ENCODE measurements at regions not wholly inside any gene's neighbourhood (a gene's known extent, or its start where the extent isn't known, plus 50 kb on each side); places are given as distances from the start of the nearest gene placed in this dataset.

DNA sequence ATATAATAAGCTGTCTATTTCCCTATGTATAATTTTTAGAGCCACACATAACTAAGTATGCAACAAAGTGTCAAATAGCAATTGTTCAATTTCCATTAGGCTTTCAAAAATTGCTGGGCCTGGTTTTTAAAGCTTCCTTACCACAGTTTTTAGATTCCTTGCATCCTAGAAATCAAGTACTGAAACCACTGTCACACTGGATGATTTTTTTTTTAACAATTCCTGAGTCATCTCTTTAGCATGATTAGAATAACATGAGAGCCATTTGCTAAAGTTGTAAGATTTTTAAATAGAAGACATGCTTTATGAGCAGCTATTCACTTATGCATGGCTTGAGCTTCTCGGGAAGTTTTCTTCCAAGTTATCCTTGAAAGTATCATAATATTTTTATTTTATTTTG, 319.5 kb upstream of the NXPH2 start:
- DNase-seq, result no peak

DNA sequence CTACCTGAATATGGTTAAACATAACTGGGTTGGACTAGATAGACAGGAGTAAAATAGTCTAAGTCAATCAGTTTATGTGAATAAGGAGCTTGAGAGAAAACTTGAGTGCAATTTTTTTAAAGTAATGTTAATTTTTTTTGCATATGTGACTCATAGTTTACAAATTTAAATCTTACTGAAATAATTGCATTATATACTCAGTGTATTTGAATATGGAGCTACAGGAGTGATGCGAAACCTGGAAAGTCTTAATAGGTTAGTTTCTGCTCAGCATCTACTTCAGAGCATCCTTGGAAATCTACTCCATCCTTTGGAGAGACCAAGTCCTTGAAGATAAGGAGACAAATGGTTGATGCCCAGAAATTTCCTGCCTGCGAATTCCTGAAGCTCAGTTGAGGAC, 318.8 kb upstream of the NXPH2 start:
- no peak for DNase-seq

DNA sequence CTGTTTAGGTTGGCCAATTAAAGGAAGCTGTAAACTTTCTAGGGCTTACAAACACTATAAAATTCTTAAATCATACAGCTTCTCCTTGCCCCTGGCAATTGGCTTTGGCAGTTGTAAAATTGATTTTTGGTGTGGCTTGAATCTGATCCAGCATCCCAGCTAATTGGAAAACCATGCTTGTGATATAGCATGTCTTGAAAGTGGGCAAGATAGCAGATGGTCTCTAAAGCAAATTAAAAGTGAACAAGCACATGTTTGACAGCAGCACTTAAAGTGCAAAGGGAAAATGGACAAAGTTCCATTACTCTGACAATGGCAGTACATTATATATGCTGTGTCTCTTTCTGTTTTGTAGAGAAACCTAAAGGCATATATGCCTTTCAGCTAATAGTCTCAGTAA, 302.9 kb upstream of the NXPH2 start:
- no peak for DNase-seq

DNA sequence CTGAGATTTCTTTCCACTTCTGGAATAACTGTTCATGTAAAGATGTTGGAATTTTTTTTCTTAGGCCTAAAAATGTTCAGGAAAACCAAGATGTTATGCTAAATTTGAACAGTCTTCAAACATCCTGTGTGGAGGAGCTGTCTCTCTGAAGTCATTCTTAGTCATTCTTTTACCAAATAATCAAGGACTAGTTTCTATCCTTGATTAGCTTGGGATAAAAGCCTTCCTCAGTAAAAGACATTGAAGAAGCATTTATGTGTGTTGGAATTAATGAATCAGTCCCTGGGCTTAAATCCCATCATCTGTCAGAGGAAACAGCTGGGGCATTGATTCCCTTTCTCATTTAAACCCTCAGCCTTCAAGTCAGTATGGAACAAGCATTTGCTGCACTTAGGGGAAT, 300.1 kb upstream of the NXPH2 start:
- no peak for DNase-seq

DNA sequence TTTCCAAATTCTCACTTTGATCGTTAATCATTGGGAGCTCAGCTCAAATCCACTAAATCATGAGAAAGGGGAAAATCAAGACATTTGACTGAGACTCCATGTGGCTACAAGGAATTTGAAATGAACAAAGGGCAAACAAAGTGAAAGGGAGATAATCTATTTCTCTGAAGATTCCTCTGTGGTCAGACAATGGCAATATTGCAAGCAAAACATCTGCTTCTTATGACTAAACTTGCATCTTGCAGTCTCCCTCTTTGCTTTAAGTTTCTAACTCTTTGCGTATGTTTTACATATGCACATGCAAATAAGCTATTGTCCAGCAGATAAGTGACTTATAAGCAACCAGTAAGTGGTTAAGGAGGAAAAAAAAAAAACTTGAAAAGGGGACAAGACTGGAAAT, 299.1 kb upstream of the NXPH2 start:
- DNase-seq, result no peak

DNA sequence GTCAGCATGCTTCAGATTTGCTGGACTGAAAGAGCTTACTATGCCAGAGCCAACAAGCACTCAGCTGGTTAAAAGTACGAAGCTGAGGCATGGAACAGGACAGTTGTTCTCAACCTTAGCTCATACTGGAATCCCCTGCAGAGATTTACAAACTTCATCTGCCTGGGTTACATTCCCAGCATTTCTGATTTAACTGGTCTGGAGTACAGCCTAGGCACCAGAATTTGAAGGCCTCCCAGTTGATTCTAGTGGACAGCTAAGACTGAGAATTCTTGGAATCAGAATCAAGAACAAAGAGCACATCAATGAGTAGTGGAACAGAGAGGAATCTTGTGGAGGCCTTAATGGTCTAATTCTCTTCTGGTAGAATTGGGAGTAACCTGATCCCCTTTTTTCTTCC, 298.2 kb upstream of the NXPH2 start:
- no peak for DNase-seq

DNA sequence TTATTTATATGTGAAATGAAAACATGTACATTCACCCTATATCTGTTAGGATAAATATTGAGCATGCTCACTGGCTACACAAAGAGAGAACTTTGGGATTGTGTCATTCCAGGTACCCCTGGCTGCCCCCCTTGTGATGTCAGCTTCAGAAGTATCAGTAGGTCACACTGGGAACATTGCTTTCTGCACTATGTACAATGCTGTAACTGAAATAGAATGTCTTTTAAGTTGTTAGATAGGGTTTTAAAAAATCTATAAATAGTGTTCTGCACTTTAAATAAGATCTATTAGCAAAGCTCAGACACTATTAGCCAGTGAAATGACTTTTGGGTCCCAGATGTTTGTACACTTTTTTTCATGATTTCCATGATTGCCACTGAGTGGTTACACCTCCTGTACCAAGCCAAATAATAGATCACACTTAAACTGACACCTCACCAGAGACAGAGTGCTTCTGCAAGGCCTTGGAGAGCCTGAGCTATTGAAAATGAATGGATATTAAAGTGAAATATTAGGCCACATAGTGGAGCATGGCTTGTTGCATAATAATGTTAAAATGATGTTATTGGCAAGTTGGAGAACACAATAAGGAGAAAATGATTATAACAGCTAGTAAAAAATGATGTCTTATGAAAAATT, 297.0 kb upstream of the NXPH2 start:
- DNase-seq, result no peak

DNA sequence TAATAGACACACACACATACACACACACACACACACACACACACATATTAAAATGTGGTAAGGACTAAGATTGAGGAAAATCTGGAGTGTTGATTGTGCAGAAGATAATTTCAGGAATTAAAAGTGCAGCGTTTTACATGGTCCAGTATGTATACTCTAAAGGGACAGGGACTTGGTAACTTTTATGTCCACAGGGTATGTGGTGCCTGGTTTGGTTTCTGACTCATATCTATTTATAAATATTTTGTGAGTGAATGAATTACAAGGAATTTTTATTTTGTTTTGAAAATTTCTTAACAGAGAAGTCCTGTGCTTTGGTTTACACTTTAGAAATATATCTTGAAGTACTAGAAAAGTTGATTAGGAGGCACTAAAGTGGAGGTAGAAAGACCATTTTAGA, 287.7 kb upstream of the NXPH2 start:
- DNase-seq, result no peak

DNA sequence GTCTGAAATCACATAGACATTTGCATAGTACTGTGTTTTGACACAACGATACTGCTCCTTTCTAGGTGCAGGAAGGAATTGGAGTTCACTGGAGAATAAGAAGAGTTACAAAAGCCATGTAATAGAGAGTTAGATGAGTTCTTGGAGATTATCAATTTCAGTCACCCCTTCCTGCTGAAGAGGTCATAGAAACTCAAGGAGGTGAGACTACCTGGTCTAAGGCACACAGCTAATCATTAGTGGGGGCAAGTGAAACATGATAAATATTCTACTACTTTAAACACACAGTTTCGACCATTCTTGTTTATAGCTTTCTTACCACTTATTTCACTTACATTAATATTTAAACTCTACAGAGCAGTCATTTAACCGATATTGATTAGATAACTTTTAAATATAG, 286.9 kb upstream of the NXPH2 start:
- no peak for DNase-seq

DNA sequence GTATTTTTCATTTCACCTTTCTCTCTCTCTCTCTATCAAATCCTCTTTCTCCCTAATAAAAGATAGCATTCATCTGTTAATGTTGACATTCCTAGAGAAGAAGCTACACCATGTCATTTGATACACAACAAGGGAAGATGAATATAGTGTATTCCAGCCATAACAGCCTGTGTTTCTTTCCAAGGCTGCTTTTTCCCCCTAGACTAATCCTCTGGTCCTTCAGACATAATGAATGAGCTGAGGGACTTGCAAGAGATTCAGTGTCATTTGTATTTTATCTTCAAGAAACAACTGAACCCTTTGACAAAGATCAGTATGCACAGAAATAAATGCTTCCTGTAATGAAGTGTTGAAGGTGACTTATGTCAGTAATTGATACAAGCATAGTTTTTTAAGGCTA, 284.0 kb upstream of the NXPH2 start:
- no peak for DNase-seq

DNA sequence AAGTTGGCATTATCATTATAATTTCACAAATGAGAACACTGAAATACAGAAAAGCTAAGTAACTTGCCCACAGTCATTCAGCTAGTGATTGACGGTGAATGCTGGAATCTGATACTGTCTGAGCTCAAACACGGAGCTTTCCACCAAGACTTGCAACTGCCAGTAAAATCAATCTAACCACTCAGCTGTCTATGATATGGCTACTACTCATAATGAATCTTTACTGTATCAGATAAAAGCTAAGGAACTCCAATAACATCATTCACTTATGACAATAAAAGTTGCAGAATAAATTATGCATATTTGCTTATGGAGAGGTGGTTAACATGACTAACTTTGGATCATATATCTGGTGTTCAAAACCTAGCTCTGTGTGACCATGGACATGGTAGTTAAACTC, 279.4 kb upstream of the NXPH2 start:
- no peak for DNase-seq

DNA sequence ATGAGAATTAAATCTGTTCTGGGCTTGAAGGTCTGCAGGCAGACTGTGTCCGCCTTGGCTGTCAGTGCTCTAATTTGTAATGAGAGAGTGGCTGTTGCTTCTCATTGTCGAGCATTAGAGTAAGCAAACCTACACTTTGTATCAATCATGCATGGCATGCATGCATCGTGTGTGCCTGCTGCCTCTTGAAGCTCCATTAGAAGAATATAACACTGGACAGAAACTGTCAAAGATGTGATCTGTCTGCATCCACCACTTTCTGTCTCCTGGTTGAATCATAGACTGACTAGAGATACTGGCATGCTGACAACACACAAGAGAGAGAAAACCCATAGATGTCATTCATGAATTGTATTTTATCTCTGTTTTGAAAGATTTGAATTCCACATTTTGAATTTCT, 275.0 kb upstream of the NXPH2 start:
- no peak for DNase-seq

DNA sequence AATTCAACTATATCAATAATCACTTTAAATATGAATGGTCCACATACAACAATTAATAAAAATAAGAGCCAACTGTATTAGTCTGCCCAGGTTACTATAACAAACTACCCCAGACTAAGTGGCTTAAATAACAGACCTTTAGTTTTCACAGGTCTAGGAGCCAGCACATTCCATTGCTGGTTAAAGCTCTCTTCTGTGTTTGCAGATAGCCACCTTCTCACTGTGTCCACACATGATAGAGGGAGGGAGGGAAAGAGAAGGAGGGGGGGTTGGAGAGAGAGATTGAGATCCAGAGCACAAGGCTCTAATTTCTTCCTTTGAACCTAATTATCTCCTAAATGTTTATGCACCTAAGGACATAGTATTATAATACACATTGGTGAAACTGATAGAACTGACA, 267.8 kb upstream of the NXPH2 start:
- DNase-seq, result no peak

DNA sequence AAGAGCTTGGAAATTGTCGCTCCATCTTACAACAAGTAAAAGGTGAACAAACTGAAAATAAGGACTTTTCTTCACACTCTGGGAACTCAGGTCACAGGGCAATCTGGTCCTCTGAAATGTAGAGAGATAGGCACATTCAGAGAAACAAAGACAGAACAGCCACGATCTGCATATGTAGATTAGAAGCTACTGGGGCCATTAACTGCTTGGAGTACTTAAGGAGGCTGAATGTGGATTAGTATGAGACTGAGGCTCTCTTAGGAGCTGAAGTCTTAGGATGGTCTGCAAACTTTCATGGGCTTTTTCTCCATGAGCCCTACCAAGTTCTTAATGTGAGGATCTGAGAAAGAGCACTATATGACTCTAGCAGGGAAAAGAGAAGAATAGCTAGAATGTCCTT, 265.3 kb upstream of the NXPH2 start:
- DNase-seq, result no peak

DNA sequence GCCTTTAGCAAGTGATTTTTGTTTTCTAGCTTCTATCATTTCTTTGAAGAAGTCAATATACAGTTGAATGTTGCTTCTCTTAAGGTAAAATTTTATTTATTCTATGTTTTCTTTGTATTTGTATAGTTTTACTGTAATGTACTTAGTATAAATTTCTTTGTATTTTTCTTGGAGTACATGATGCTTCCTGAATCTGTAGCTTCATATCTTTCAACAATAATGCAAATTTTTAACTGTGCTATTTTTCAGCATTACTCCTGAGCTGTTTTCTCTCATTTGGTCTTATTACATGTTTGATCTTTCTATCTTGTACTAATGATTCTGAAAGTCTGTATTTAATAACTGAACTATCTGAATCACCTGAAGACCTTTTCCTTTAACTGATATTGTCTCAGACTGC, 253.9 kb upstream of the NXPH2 start:
- no peak for DNase-seq

DNA sequence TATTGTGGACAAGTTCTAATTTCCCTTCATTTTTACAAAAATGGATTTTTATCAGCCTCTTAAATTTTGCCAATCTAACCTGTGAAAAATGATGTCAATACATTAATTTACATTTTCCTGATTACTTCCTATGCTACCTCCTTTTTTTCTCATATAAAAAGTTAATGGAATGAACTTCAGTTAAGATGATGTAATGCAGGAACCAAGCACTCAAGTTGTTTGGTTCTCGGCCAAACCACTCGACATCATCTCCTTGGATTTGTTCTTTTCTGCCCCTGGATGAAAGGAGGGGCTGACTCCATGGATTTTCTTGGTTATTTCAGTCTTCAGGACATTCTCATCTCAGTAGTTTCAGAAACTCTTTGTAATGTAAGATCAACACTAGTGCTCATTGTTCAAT, 253.1 kb upstream of the NXPH2 start:
- no peak for DNase-seq

DNA sequence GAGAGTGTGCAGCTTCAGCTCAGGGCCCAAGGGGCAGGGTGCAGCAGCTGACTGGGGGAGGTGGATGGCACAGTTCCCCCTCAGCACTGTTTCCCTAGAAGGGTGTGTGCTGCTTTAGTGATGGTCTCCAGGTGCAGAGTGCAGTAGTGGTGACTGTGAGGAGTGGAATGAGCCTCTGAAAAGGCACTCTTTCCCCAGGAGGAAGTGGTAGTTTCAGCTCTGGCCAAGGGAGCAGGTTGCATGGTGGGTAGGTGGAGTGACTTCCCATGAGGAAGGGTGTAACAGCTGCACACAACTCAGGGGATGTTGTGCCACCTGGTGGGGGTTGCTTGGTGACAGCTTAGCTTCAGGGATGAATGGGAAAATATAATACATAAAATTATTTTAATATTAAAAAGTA, 251.5 kb upstream of the NXPH2 start:
- DNase-seq, result no peak

DNA sequence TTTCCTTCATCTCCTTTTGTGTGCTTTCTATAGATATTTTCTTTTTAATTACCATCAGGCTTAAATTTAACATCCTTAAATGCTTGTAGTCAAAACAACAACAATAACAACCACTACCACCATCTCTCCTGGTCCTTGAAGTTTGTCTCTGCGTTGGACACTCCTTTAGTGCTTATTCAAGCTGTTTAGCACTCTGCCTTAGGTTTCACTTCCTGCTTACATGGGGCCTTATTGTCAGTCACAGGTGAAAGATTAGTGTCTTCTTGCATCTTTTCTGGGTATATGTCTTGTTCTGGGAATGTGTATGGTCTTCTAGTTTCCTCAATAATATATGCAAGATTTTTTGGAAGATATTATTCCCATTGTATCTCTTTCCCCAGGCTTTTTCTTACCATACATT, 240.1 kb upstream of the NXPH2 start:
- no peak for DNase-seq

DNA sequence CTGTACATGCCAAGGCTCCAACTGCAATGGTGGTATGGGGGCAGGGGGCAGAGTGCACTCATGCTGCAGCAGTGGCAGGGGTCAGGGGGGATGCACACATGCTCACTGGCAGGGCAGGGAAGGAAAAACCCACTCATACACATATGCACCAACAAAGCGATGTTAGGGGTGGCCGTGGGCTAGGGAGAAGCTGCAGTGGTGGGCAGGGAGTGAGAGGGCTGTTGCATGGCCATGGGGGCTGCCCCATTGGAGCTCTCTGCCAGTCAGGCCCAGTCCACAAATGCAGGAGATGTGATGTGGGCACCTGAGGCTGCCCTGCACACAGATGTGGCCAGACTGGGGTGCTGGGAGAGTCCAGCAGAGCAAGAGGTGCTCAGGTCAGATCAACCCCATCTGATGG, 238.1 kb upstream of the NXPH2 start:
- DNase-seq, result no peak

DNA sequence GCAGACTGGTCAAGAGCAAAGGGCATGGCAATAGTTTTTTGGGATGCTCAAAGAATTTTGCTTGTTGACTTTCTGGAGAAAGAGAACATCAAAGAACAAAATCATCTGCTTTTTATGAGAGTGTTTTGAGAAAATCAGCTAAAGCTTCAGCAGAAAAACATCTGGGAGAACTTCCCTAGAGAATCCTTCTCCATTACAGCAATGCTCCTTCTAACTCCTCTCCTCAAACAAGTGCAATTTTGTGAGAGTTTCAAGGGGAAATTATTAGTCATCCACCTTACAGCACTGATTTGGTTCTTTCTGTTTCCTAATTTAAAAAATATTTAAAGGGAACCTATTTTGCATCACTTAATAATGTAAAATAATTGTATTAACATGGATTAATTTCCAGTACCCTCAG, 226.9 kb upstream of the NXPH2 start:
- DNase-seq, result no peak

DNA sequence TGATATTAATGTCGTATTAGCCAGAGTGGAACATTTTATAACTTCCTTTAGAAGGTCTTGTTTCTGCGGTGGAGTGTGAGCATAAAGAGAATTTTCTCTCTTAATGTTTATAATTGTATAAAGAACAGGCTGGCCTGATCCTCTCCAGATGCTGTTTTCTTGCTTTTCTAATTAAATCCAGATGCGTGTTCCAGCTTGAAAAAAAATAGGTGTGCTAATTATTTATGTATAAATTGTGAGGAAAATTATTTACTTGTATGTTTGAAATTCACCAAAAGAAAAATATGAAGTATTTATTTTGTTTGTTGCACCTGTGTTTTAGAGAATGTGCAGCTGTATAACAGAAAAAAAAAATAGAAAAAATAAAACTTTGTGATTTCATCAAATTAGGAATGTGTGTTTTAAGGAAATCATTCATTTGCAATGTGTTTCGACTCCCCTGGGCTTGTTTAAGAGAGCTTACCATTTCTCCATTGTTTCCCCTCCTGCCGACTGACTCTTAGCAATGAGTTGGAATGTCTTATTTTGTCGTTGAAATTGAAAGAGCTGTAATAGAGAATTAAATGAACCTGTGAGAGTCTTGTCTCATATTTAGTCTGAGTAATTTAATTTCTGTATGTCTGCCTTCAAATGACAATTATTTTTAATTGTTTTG, 220.1 kb upstream of the NXPH2 start:
- no peak for DNase-seq

DNA sequence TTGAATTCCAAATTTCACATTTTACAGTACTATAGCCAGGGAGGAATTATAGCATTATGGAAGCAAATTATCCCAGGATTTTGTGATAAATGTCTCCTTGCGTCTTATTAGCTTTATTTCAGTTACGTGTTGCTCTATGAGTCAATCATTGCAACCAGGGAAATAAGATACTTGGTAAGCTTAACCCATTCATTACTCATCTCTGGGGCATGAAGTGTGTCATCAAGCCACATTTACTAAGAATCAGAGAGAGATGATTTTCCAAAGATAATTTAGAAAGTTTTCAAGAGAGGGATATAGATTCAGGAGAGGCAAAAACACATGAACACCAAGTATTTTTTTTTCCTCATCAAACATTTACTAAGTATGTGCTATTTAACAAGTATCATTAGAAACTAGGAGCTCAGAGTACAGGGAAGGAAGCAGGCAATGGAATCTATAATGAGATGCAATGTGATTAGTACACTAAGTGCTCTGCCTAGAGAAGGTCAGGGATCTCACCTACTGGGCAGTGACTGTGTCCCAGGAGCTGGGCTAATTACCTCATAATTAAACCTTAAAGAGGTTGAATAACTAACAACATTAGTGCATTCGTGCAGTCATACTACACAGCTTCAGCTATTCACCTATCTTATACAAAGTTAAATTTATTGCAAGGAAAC, 217.8 kb upstream of the NXPH2 start:
- DNase-seq, result no peak

DNA sequence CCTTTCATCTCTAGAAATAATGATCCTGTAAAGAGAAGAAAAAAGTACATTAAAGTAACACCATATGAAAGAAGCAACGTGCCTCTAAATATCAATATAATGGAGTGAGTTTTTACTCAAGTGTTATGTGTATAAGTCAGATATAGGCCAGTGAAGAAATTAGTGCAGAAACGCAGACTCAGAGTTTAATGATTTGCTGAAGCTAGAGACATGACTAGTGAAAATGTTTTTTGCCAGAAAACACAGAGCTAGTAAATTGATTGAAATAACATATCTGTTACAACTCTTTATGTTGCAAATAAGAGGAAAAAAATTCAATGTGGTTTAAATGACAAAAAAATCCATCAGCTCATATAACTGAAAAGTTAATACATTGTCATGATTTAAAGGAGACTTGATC, 217.2 kb upstream of the NXPH2 start:
- DNase-seq, result no peak

DNA sequence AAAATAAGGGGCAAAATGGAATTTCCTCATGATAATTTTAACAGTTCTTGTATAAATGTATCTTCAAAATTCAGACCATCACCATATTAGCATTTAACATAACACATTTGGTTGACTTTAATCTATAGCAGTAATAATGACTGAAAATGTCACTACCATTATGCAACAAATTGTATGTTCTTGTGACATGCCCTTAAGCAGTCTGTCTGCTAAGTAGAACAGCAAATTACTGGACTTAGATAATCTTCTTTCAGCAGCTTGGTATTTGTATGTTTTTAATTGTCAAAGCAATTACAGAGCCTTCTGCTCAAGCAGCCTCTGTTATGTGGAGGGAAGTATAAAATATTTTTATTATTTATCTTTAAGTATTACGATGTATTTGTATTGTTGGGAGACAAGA, 214.3 kb upstream of the NXPH2 start:
- no peak for DNase-seq

DNA sequence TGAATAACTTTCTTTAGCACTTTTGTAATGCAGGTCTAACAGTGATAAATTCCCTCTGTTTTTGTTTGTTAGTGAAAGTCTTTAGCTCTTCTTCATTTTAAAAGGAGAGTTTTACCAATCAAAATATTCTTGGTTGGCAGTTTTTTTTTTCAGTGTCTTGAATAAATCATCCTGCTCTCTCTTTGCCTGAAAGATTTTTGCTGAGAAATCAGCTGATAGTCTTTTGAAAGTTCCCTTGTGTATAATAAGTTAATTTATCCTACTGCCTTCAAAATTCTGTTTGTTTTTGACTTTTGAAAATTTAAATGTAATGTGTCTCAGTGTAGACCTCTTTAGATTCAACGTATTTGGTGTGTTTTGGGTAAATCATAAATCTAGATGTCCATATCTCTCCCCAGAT, 205.7 kb upstream of the NXPH2 start:
- no peak for DNase-seq

Data from DMS153 (cell line).